ENCODE measurements at regions not wholly inside any gene's neighbourhood (a gene's known extent, or its start where the extent isn't known, plus 50 kb on each side); places are given as distances from the start of the nearest gene placed in this dataset.

DNA sequence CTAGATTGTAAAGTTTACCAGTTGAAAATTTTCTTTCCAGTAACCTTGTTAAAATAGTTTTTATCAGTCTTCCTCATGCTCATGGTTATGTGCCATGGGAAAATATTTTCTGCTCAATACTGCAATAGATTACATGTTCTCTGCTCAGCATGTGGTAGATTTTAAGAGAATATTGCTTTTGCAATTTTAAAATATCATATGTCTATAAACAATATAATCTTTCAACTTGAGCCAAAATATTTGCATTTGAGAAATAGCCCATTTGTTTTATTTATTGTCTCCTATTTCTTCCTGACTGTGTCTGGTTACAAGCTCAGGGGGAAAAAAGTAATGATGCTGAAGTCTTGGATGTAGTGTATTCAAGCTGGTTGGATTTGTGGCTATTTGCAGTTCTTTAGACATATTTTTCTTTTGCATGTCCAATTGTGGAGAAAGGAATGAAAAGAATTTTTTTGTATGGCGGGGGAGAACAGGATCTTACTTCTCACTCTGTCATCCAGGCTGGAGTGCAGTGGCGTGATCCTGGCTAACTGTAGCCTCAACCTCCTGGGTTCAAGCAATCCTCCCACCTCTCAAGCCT is 342.6 kb upstream of the NAV3 start:
- no peak overlapping the region for H3K4me3 ChIP-seq
- no peaks in the 10 kb centered on the region for H3K4me1 ChIP-seq (replicated peaks; ENCODE audit: insufficient read depth)
- intact Hi-C loops (cut with micrococcal nuclease; ENCODE audit: unreplicated experiment): no loop called here
- no peak overlapping the region for H3K4me2 ChIP-seq
- no peaks in the 10 kb centered on the region for H3K36me3 ChIP-seq (ENCODE audit: low read depth)
- H3K27me3 ChIP-seq (ENCODE audit: insufficient read depth, low read depth): no peaks in the 10 kb centered on the region
- H3K9me2 ChIP-seq (ENCODE audit: insufficient read depth): no peaks in the 10 kb centered on the region
- no peak overlapping the region for H2AFZ ChIP-seq
- POLR2A ChIA-PET (ENCODE audit: unreplicated experiment): no interaction called here
- H3K79me2 ChIP-seq (ENCODE audit: low read depth): no peaks in the 10 kb centered on the region
- CTCF ChIA-PET: no interaction called here
- no peak for TF ChIP-seq EZH2 (IDR thresholded peaks at IDR 0.05; ENCODE audit: low read depth)
- TF ChIP-seq, protein P1, sequence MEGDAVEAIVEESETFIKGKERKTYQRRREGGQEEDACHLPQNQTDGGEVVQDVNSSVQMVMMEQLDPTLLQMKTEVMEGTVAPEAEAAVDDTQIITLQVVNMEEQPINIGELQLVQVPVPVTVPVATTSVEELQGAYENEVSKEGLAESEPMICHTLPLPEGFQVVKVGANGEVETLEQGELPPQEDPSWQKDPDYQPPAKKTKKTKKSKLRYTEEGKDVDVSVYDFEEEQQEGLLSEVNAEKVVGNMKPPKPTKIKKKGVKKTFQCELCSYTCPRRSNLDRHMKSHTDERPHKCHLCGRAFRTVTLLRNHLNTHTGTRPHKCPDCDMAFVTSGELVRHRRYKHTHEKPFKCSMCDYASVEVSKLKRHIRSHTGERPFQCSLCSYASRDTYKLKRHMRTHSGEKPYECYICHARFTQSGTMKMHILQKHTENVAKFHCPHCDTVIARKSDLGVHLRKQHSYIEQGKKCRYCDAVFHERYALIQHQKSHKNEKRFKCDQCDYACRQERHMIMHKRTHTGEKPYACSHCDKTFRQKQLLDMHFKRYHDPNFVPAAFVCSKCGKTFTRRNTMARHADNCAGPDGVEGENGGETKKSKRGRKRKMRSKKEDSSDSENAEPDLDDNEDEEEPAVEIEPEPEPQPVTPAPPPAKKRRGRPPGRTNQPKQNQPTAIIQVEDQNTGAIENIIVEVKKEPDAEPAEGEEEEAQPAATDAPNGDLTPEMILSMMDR (conservative IDR thresholded peaks at IDR 0.05): no peak
- DNase-seq: no peak
- no TSS peak for BruUV-seq (replicated peaks)
- no peaks in the 10 kb centered on the region for H3K9me3 ChIP-seq (ENCODE audit: insufficient read depth, low read depth)
- H3K27ac ChIP-seq: no peak overlapping the region
- no peaks in the 10 kb centered on the region for H4K20me1 ChIP-seq (ENCODE audit: insufficient read depth)
- no peaks in the 10 kb centered on the region for H3F3A ChIP-seq (ENCODE audit: insufficient read depth, low read depth)

DNA sequence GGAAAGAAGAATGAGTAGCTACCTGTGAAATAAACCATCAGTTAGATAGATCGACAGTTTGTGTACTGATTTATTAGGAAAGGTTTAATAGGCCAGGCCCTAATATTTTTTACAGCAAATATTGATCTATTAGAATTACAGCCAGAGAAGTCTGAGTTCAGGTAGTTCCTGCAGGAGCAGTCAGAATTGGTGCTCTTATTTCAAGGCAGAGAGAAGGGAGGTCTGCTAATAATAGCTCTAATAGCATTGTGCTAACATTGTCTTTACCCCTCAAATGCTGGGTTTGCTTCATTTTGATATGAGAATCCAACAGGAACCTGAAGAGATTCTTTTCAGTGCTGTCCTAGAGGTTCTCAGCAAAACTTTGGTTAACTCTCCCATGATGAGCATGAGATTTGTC is 343.8 kb upstream of the NAV3 start:
- no peaks in the 10 kb centered on the region for H3K4me1 ChIP-seq (replicated peaks; ENCODE audit: insufficient read depth)
- H3K4me2 ChIP-seq: no peak overlapping the region
- no peak overlapping the region for H3K27ac ChIP-seq
- no peak for TF ChIP-seq EZH2 (IDR thresholded peaks at IDR 0.05; ENCODE audit: low read depth)
- TF ChIP-seq, protein P1 (conservative IDR thresholded peaks at IDR 0.05): no peak
- H3F3A ChIP-seq (ENCODE audit: insufficient read depth, low read depth): no peaks in the 10 kb centered on the region
- no TSS peak for BruUV-seq (replicated peaks)
- H3K36me3 ChIP-seq (ENCODE audit: low read depth): no peaks in the 10 kb centered on the region
- DNase-seq: no peak
- H3K79me2 ChIP-seq (ENCODE audit: low read depth): no peaks in the 10 kb centered on the region
- ChIA-PET CTCF (no interaction called here), POLR2A (ENCODE audit: unreplicated experiment) (no interaction called here)
- H3K9me3 ChIP-seq (ENCODE audit: insufficient read depth, low read depth): no peaks in the 10 kb centered on the region
- H2AFZ ChIP-seq: no peak overlapping the region
- H3K9me2 ChIP-seq (ENCODE audit: insufficient read depth): no peaks in the 10 kb centered on the region
- intact Hi-C loops (cut with micrococcal nuclease; ENCODE audit: unreplicated experiment): no loop called here
- H3K27me3 ChIP-seq (ENCODE audit: insufficient read depth, low read depth): no peaks in the 10 kb centered on the region
- H3K4me3 ChIP-seq: no peak overlapping the region
- H4K20me1 ChIP-seq (ENCODE audit: insufficient read depth): no peaks in the 10 kb centered on the region

DNA sequence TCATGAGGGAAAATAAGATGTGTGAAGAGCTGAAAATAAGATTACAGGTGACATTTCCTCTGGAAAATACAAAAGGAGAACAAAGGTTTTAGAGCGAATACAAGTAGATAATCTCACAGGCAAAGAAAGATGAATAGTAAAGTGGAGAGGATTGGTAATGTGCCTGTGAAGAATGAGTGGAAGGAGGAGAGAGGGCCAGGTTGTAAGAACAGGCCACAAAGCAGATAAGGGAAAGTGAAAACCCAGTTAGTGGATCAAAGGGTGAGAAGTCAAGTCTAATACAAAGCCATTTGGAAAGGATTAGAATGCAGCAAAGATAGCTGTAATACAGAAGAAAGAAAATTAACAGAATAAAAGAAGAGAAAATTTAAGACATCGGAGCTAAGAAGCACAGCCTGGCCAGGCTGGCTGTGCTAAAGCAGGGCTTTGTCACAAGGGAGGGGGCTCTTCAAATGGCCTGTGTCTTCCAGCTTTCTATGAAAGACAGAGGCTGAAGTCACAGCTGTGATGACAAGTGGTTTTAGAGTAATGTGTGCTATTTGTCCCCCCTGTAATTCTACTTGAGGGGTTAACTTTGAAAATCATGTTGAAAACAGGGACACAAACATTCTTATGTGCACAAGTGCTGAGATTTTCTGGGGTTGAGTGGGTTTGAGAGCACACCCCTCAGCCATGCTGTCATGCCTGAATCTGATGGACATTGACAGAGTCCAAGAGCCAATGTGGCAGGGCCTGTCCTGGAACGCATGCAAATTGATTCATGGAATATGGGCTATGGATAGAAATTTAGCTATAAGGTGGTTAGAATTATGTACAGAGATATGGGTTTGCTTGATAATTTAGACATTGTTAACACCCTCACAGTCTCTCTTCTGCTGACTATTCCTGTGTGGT is 344.5 kb upstream of the NAV3 start:
- ChIA-PET POLR2A (ENCODE audit: unreplicated experiment) (interaction anchor here (0.5 kb wide), 1 partner anchor 39 kb away, joined by 9 read pairs; no protein-coding TSS in a partner anchor), CTCF (no interaction called here)
- intact Hi-C loops (cut with micrococcal nuclease; ENCODE audit: unreplicated experiment): no loop called here
- Histone ChIP-seq H3K4me1 (replicated peaks; ENCODE audit: insufficient read depth) (no peaks in the 10 kb centered on the region), H3K79me2 (ENCODE audit: low read depth) (no peaks in the 10 kb centered on the region), H3K36me3 (ENCODE audit: low read depth) (no peaks in the 10 kb centered on the region), H3K27me3 (ENCODE audit: insufficient read depth, low read depth) (no peaks in the 10 kb centered on the region), H3K4me2 (no peak overlapping the region), H3K4me3 (no peak overlapping the region), H4K20me1 (ENCODE audit: insufficient read depth) (no peaks in the 10 kb centered on the region), H3F3A (ENCODE audit: insufficient read depth, low read depth) (no peaks in the 10 kb centered on the region), H3K9me3 (ENCODE audit: insufficient read depth, low read depth) (no peaks in the 10 kb centered on the region), H3K9me2 (ENCODE audit: insufficient read depth) (no peaks in the 10 kb centered on the region), H2AFZ (no peak overlapping the region), H3K27ac (no peak overlapping the region)
- DNase-seq: no peak
- TF ChIP-seq, protein P1 (conservative IDR thresholded peaks at IDR 0.05): no peak
- TF ChIP-seq EZH2 (IDR thresholded peaks at IDR 0.05; ENCODE audit: low read depth): no peak
- BruUV-seq (replicated peaks): no TSS peak
